Peyer's patch (tissue), 4 donors: ENCODE measurements at regions not wholly inside any gene's neighbourhood (a gene's known extent, or its start where the extent isn't known, plus 50 kb on each side); places are given as distances from the start of the nearest gene placed in this dataset.

ENCODE experiments used
- CTCF ChIP-seq, 6 experiments: fragments of 450-650 bp in 4 of 6; fragments of 200-600 bp in 2 of 6; sonication (generic) in 1 of 6; IDR thresholded peaks; one replicate each; pipeline ENCODE4 v1.5.1; 2017 to 2019; ENCODE audit warnings: antibody characterized with exemption in 6 of 6, mild to moderate bottlenecking in 3 of 6, moderate library complexity in 1 of 6
- POLR2A ChIP-seq, 2 donors: fragments of 450-650 bp; IDR thresholded peaks; one replicate each; pipeline ENCODE4 v1.5.1; 2017; ENCODE audit warnings: antibody characterized with exemption in 2 of 2, mild to moderate bottlenecking in 2 of 2, moderate library complexity in 2 of 2

- TF ChIP-seq CTCF (IDR thresholded peaks at IDR 0.05) (no peak), POLR2A (IDR thresholded peaks at IDR 0.05) (no peak)
Observed at GRCh38 chr16:27651301-27651700, 101.4 kb downstream of the KATNIP start.
